Lung (tissue), 11 donors: ENCODE measurements at regions not wholly inside any gene's neighbourhood (a gene's known extent, or its start where the extent isn't known, plus 50 kb on each side); places are given as distances from the start of the nearest gene placed in this dataset.

Experiments used
- ATAC-seq: fragments of 200-7000 bp; cut with Tn5 transposase; one replicate; pipeline ENCODE4 v1.9.1; 2020; ENCODE audit warnings: moderate number of reproducible peaks; ENCODE audit not compliant: insufficient read depth, low FRiP score
- DNase-seq, 3 donors: peaks; one replicate each; pipeline ENCODE4 v3.0.0-alpha.2; 2013 to 2017
- H3K27ac ChIP-seq, 2 donors: one replicate each; pipeline ENCODE4 v1.5.1; 2013; ENCODE audit warnings: mild to moderate bottlenecking in 2 of 2, moderate library complexity in 2 of 2, control low read depth in 1 of 2, inconsistent platforms in 1 of 2, low read depth in 1 of 2, low read length in 1 of 2
- H3K27me3 ChIP-seq, 3 donors: one replicate each; pipeline ENCODE4 v1.5.1; 2013; ENCODE audit warnings: low read length in 2 of 3; ENCODE audit not compliant: control insufficient read depth in 3 of 3, insufficient read depth in 3 of 3
- H3K36me3 ChIP-seq, 4 donors: one replicate each; pipeline ENCODE4 v1.5.1; 2013; ENCODE audit warnings: low read length in 4 of 4, mild to moderate bottlenecking in 1 of 4, moderate library complexity in 1 of 4; ENCODE audit not compliant: control insufficient read depth in 4 of 4, insufficient read depth in 4 of 4
- H3K4me1 ChIP-seq, 5 donors: one replicate each; pipeline ENCODE4 v1.5.1; 2013; ENCODE audit warnings: low read length in 5 of 5, mild to moderate bottlenecking in 2 of 5, moderate library complexity in 1 of 5; ENCODE audit not compliant: control insufficient read depth in 5 of 5, insufficient read depth in 5 of 5
- H3K4me3 ChIP-seq: one replicate; pipeline ENCODE4 v1.5.1; 2013; ENCODE audit warnings: mild to moderate bottlenecking, control low read depth, moderate library complexity
- H3K9ac ChIP-seq, 2 donors: one replicate each; pipeline ENCODE4 v1.5.1; 2013; ENCODE audit warnings: low read length in 2 of 2, control low read depth in 1 of 2; ENCODE audit not compliant: insufficient read depth in 1 of 2
- H3K9me3 ChIP-seq, 4 donors: one replicate each; pipeline ENCODE4 v1.5.1; 2013; ENCODE audit warnings: low read length in 3 of 4, mild to moderate bottlenecking in 1 of 4, moderate library complexity in 1 of 4; ENCODE audit not compliant: control insufficient read depth in 4 of 4, insufficient read depth in 3 of 4
- CTCF ChIP-seq: IDR thresholded peaks from 2 replicates; pipeline ENCODE4 v1.5.1; 2012; ENCODE audit warnings: mild to moderate bottlenecking; ENCODE audit errors: control extremely low read depth, extremely low read depth
- WGBS, 2 donors: extraction: QIAGEN DNeasy Blood & Tissue Kit; methylation state at CpG; one replicate each; pipeline ENCODE4 v1.1.7; 2013; 5-methylcytosine and 5-hydroxymethylcytosine counted together
- donor health status: control.
- donor health status: control.
- donor health status: Bipolar disorder and iron deficiency.
- donor health status: healthy.
- donor health status: DM: yes; HTN: yes; CAD: no.

- TF ChIP-seq CTCF, result no peak
- Histone ChIP-seq H3K4me1 (no peaks in the 10 kb centered on the region), H3K4me3 (no peak overlapping the region), H3K27ac (no peak overlapping the region), H3K27me3 (no peaks in the 10 kb centered on the region), H3K36me3 (no peaks in the 10 kb centered on the region), H3K9me3 (no peaks in the 10 kb centered on the region), H3K9ac (no peak overlapping the region)
- DNase-seq (no peak), ATAC-seq (no peak)
- 89 to 93% methylated on average over 5 of the region's 5 CpGs for WGBS, 2 donors
Observed at GRCh38 chr13:60312851-60313505, 84.0 kb upstream of the TDRD3 start.

GRCh38 chr13:60318186-60318585, 78.8 kb upstream of the TDRD3 start:
- H3K27me3 ChIP-seq, result no peaks in the 10 kb centered on the region
- H3K27ac ChIP-seq, result no peak overlapping the region
- H3K9me3 ChIP-seq, result no peaks in the 10 kb centered on the region
- DNase-seq (no peak), ATAC-seq (no peak)
- no peak for TF ChIP-seq CTCF
- no peak overlapping the region for H3K4me3 ChIP-seq
- 58 to 65% methylated on average over 3 of the region's 3 CpGs for WGBS, 2 donors
- H3K9ac ChIP-seq, result no peak overlapping the region
- H3K4me1 ChIP-seq, result no peaks in the 10 kb centered on the region
- H3K36me3 ChIP-seq, result no peaks in the 10 kb centered on the region

GRCh38 chr13:60324131-60324530, 72.9 kb upstream of the TDRD3 start:
- Histone ChIP-seq H3K9ac (no peak overlapping the region), H3K36me3 (no peaks in the 10 kb centered on the region), H3K9me3 (no peaks in the 10 kb centered on the region), H3K4me3 (no peak overlapping the region), H3K27me3 (no peaks in the 10 kb centered on the region), H3K4me1 (peaks cover 0 to 5% (median 0%) of the 10 kb centered on the region in 5 donors), H3K27ac (no peak overlapping the region)
- DNase-seq (no peak), ATAC-seq (no peak)
- no peak for TF ChIP-seq CTCF
- 89% methylated on average over 2 of the region's 2 CpGs for WGBS, 2 donors

GRCh38 chr13:60326273-60326672, 70.7 kb upstream of the TDRD3 start:
- no peaks in the 10 kb centered on the region for H3K27me3 ChIP-seq
- WGBS, 2 donors, result 93 to 96% methylated on average over 3 of the region's 3 CpGs
- no peak for ATAC-seq
- no peak for TF ChIP-seq CTCF
- no peak overlapping the region for H3K9ac ChIP-seq
- H3K36me3 ChIP-seq, result no peaks in the 10 kb centered on the region
- H3K9me3 ChIP-seq, result no peaks in the 10 kb centered on the region
- H3K4me1 ChIP-seq, result peaks cover 0 to 5% (median 0%) of the 10 kb centered on the region in 5 donors
- DNase-seq, result no peak
- no peak overlapping the region for H3K27ac ChIP-seq
- H3K4me3 ChIP-seq, result no peak overlapping the region
